HuH-7 (cell line): ENCODE measurements at regions not wholly inside any gene's neighbourhood (a gene's known extent, or its start where the extent isn't known, plus 50 kb on each side); places are given as distances from the start of the nearest gene placed in this dataset.
"Not testable (repeated sequence)": the region's sequence is repeated elsewhere in the genome, so short reads cannot be mapped to it uniquely, and the experiment has no call there.

Experiments used
- DNase-seq: peaks from one replicate; pipeline ENCODE4 v3.0.0; 2011; ENCODE audit warnings: low spot score

DNA sequence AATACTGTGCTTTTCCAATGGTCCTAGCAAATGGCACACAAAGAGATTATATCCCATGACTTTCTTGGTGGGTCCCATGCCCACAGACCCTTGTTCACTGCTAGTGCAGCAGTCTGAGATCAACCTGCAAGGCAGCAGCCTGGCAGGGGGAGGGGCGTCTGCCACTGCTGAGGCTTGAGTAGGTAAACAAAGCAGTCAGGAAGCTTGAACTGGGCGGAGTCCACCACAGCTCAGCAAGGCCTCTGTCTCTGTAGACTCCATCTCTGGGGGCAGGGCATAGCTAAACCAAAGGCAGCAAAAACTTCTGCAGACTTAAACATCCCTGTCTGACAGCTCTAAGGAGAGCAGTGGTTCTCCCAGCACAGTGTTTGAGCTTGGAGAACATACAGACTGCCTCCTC is 82.9 kb downstream of the ZNF737 start:
- no peak for DNase-seq

GRCh38 chr19:20481736-20482135 is 83.8 kb downstream of the ZNF737 start:
- no peak for DNase-seq

GRCh38 chr19:20479483-20479882 is 86.1 kb downstream of the ZNF737 start:
- no peak for DNase-seq

GRCh38 chr19:20478936-20479335 is 86.6 kb downstream of the ZNF737 start:
- no peak for DNase-seq

DNA sequence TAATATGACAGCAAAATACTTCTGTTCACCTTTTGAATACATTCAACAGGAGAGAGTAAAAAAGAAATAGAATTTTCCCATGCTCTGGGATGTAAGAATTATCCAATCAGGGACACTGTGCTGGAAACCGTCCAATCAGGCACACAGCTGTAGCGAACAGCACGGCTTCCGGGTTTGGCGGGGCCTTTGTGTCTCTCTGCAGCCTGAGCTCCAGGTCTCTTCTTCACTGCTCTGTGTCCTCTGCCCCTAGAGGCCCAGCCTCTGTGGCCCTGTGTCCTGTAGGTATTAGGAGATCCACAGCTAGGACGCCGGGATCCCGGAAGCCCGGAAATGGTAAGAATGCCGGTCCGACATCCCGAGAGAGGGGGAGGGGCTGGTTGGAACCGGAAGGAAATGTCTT is 92.7 kb downstream of the ZNF737 start:
- no peak for DNase-seq

- DNase-seq, result no peak
Observed at GRCh38 chr19:20471431-20471830, 94.2 kb downstream of the ZNF737 start.

DNA sequence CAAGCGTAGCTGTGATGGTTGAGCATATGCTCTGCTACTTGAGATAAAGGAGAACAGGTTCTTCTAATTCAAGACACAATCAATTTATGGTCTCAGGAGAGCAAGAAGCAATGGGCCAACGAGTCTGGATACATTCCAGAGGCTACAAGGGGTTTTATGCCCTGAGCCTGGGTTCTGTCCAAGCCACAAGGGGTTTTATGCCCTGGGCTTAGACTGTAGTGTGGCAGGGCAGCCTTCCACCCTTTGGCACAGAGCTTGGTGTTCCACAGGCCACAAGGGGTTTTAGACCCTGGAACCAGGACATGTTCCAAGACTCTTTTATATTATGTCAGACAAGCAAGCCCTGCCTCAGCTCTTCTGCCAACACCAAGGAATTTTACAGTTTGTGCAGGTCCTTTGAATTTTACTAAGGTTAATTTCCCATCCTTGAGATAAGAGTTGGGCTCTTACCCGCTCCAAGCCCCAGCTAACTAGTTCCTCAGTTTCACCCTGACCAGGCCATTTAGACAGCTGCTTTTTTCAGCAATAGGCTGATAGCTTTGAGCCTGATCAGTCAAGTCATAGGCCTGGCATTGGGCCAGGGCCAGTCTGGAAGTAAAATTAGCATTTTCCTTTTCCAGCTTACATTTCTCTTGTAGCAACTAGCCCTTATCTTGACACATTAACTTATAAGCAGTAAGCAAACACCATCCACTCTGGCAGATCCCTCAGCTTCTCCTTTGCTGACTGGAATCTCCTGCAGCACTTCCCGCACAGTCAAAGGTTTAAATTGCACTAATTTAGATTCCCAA is 95.0 kb downstream of the ZNF737 start:
- no peak for DNase-seq

GRCh38 chr19:20466638-20466990 is 99.0 kb downstream of the ZNF737 start:
- not testable (repeated sequence) for DNase-seq

DNA sequence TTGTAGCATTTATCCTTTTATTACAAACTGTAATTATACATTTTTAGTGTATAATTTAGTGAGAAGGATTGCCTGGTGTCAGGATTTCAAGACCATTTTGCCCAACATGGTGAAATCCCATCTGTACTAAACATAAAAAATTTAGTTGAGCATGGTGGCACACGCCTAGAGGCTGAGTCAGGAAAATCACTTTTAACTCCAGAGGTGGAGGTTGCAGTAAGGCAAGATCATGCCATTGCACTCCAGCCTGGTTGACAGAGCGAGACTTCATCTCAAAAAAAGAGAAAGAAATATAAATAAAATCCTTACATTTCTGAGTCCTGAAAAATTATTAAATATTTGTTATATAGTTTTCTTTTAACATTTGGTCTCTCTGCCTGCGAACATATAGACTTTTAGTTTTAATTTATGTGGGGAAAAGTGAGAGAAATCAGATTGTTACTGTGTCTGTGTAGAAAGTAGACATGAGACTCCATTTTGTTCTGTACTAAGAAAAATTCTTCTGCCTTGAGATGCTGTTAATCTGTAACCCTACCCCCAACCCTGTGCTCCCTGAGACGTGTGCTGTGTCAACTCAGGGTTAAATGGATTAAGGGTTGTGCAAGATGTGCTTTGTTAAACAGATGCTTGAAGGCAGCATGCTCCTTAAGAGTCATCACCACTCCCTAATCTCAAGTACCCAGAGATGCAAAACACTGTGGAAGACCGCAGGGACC is 99.5 kb downstream of the ZNF737 start:
- not testable (repeated sequence) for DNase-seq

- no peak for DNase-seq
Observed at GRCh38 chr19:20453425-20453935, 112.1 kb downstream of the ZNF737 start.

GRCh38 chr19:20444202-20444885 is 121.2 kb downstream of the ZNF737 start:
- no peak for DNase-seq

GRCh38 chr19:20432266-20432842 is 133.2 kb downstream of the ZNF737 start:
- DNase-seq, result not testable (repeated sequence)

- DNase-seq, result no peak
Observed at GRCh38 chr19:20431826-20432225, 133.8 kb downstream of the ZNF737 start.

- no peak for DNase-seq
Observed at GRCh38 chr19:20423381-20424197, 142.0 kb downstream of the ZNF737 start.

DNA sequence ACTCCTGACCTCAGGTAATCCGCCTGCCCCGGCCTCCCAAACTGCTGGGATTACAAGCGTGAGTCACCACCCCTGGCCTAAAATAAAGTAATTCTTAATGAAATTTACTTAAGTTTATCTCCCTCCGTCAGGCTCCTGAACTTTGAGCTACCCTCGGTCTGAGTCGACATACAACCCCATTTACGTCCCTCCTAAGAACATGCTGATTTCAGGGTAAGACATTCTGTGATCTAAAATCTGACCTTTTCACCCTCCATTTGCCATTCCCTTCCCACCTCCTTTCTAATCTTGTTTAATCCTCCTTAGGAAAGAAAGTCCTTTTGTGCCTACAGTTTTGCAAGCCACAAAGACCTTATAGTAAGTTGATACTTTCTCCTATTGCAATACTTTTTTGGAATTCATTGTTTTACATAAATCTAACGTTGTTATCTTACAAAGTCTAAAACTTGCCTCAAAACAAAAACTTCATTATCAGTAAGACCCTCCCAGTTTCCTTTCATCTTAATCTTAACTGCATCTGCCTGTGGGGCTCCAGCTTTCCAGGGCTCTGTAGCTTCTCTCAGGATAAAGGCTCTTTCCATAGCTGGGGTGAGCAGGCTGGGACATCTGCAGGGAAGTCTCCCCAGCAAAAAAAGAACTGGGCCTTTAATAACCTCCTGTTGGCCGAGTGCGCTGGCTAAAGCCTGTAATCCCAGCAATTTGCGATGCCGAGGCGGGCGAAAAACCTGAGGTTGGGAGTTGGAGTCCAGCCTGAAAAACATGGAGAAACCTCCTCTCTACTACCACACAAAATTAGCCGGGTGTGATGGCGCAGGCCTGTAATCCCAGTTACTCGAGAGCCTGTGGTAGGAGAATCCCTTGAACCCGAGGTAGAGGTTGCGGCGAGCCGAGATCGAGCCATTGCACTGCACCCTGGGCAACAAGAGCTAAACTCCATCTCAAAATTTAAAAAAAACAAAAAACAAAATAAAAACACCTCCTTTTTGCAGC is 143.1 kb downstream of the ZNF737 start:
- no peak for DNase-seq

DNA sequence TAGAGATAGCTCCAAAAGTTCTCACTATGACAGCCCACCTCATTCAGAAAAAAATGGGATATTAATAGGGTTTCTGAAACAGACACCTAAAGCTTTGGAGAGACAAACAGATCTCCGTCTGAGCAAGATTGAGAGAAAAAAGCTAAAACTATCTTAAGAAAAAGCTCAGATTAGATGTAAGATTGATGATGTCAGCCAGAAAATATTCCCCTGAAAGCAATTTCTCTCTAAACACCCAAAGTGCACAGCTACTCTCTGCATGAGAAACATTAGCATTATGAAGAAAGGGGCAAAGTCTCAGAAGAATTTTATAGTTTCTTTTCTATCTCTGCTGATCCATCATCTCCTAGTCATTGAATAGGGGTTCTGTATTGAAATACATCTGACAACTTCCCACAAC is 148.9 kb downstream of the ZNF737 start:
- DNase-seq, result no peak

- no peak for DNase-seq
Observed at GRCh38 chr19:20414120-20414519, 151.5 kb downstream of the ZNF737 start.

GRCh38 chr19:20413705-20414104 is 151.9 kb downstream of the ZNF737 start:
- DNase-seq, result no peak

- DNase-seq, result no peak
Observed at GRCh38 chr19:20412846-20413245, 152.7 kb downstream of the ZNF737 start.

GRCh38 chr19:20397292-20397691 is 168.3 kb downstream of the ZNF737 start:
- no peak for DNase-seq
